ENCODE measurements at regions not wholly inside any gene's neighbourhood (a gene's known extent, or its start where the extent isn't known, plus 50 kb on each side); places are given as distances from the start of the nearest gene placed in this dataset.

- intact Hi-C loops (cut with micrococcal nuclease) = no loop called here
- Histone ChIP-seq H3K27me3 (ENCODE audit: insufficient read depth, low read length) (no peaks in the 10 kb centered on the region), H4K20me1 (ENCODE audit: insufficient read depth) (no peaks in the 10 kb centered on the region), H3K36me3 (ENCODE audit: control insufficient read depth in 1 of 2, insufficient read depth in 2 of 2, low read length in 2 of 2) (no peaks in the 10 kb centered on the region), H3K4me1 (ENCODE audit: control insufficient read depth in 1 of 2, insufficient read depth in 2 of 2, low read length in 2 of 2) (no peaks in the 10 kb centered on the region), H3K27ac (ENCODE audit: low read depth, low read length) (no peak overlapping the region), H2AFZ (ENCODE audit: low read depth, low read length, poor library complexity, severe bottlenecking) (no peak overlapping the region), H3K9me2 (ENCODE audit: insufficient read depth) (no peaks in the 10 kb centered on the region), H3K9me3 (ENCODE audit: control insufficient read depth in 1 of 2, insufficient read depth in 1 of 2, low read depth in 1 of 2, low read length in 2 of 2) (no peaks in the 10 kb centered on the region), H3K9ac (ENCODE audit: low read length) (no peak overlapping the region), H3K4me2 (ENCODE audit: low read length) (no peak overlapping the region), H3K4me3 (replicated peaks in 1 of 2; ENCODE audit: low read depth in 1 of 2, low read length in 2 of 2) (no peak overlapping the region), H3K79me2 (ENCODE audit: insufficient read depth, low read length) (no peaks in the 10 kb centered on the region)
- RAD21 ChIA-PET (ENCODE audit: low non-redundant PET in 1 of 2, low total read pairs in 2 of 2, uncharacterized antibody in 2 of 2, unreplicated experiment in 2 of 2) = no interaction called here
- CTCF ChIA-PET = no interaction called here
- no TSS peak for BruUV-seq (replicated peaks)
- no peak for TF ChIP-seq POLR2A (IDR thresholded peaks at IDR 0.05; ENCODE audit: borderline replicate concordance, extremely low read depth, insufficient read depth, insufficient read length)
- TF ChIP-seq ZFX (IDR thresholded peaks at IDR 0.05) = no peak
- TF ChIP-seq TCF7L2 (IDR thresholded peaks at IDR 0.05; ENCODE audit: borderline replicate concordance, extremely low read depth, insufficient read depth, insufficient read length) = no peak
- TF ChIP-seq FOSL1 (IDR thresholded peaks at IDR 0.05; ENCODE audit: low read depth) = no peak
- no peak for TF ChIP-seq EZH2 (IDR thresholded peaks at IDR 0.05)
- TF ChIP-seq, protein P1, sequence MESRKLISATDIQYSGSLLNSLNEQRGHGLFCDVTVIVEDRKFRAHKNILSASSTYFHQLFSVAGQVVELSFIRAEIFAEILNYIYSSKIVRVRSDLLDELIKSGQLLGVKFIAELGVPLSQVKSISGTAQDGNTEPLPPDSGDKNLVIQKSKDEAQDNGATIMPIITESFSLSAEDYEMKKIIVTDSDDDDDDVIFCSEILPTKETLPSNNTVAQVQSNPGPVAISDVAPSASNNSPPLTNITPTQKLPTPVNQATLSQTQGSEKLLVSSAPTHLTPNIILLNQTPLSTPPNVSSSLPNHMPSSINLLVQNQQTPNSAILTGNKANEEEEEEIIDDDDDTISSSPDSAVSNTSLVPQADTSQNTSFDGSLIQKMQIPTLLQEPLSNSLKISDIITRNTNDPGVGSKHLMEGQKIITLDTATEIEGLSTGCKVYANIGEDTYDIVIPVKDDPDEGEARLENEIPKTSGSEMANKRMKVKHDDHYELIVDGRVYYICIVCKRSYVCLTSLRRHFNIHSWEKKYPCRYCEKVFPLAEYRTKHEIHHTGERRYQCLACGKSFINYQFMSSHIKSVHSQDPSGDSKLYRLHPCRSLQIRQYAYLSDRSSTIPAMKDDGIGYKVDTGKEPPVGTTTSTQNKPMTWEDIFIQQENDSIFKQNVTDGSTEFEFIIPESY (IDR thresholded peaks at IDR 0.05; ENCODE audit: extremely low read depth, insufficient replicate concordance, low read length) = no peak
- TF ChIP-seq SP1 (IDR thresholded peaks at IDR 0.05; ENCODE audit: low read depth) = no peak
- no peak for TF ChIP-seq YY1 (IDR thresholded peaks at IDR 0.05; ENCODE audit: extremely low read depth, insufficient replicate concordance, low read depth, low read length)
- TF ChIP-seq SIN3A (IDR thresholded peaks at IDR 0.05; ENCODE audit: low read depth) = no peak
- TF ChIP-seq CEBPB (IDR thresholded peaks at IDR 0.05; ENCODE audit: low read depth) = no peak
- no peak for TF ChIP-seq CBX3 (IDR thresholded peaks at IDR 0.05; ENCODE audit: low read depth)
- TF ChIP-seq, protein P2, sequence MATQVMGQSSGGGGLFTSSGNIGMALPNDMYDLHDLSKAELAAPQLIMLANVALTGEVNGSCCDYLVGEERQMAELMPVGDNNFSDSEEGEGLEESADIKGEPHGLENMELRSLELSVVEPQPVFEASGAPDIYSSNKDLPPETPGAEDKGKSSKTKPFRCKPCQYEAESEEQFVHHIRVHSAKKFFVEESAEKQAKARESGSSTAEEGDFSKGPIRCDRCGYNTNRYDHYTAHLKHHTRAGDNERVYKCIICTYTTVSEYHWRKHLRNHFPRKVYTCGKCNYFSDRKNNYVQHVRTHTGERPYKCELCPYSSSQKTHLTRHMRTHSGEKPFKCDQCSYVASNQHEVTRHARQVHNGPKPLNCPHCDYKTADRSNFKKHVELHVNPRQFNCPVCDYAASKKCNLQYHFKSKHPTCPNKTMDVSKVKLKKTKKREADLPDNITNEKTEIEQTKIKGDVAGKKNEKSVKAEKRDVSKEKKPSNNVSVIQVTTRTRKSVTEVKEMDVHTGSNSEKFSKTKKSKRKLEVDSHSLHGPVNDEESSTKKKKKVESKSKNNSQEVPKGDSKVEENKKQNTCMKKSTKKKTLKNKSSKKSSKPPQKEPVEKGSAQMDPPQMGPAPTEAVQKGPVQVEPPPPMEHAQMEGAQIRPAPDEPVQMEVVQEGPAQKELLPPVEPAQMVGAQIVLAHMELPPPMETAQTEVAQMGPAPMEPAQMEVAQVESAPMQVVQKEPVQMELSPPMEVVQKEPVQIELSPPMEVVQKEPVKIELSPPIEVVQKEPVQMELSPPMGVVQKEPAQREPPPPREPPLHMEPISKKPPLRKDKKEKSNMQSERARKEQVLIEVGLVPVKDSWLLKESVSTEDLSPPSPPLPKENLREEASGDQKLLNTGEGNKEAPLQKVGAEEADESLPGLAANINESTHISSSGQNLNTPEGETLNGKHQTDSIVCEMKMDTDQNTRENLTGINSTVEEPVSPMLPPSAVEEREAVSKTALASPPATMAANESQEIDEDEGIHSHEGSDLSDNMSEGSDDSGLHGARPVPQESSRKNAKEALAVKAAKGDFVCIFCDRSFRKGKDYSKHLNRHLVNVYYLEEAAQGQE (IDR thresholded peaks at IDR 0.05; ENCODE audit: low read depth) = no peak
- TF ChIP-seq SRF (IDR thresholded peaks at IDR 0.05; ENCODE audit: low read depth) = no peak
- TF ChIP-seq JUND (IDR thresholded peaks at IDR 0.05) = no peak
- POLR2A ChIA-PET = no interaction called here
- ATAC-seq = no peak
- DNase-seq (ENCODE audit: low read depth, low spot score) = no peak
These were observed 353.4 kb upstream of the HSFY2 start for GRCh38 chrY:19126889-19127288.
